Ovary (tissue), 7 donors: ENCODE measurements at regions not wholly inside any gene's neighbourhood (a gene's known extent, or its start where the extent isn't known, plus 50 kb on each side); places are given as distances from the start of the nearest gene placed in this dataset.

Source experiments
- DNase-seq, 5 donors: peaks; one replicate each; pipeline ENCODE4 v3.0.0-alpha.2; 2019 to 2020
- H3K27ac ChIP-seq, 2 donors: fragments of 200-600 bp; one replicate each; pipeline versions ENCODE4 v1.5.1 to v1.8.0; 2019 to 2022
- H3K27me3 ChIP-seq: fragments of 200-600 bp; one replicate; pipeline ENCODE4 v1.8.0; 2022
- H3K36me3 ChIP-seq: fragments of 200-600 bp; sonication (generic); one replicate; pipeline ENCODE4 v1.5.1; 2019
- H3K4me1 ChIP-seq: one replicate; pipeline ENCODE4 v1.8.1; 2013; ENCODE audit warnings: mild to moderate bottlenecking, moderate library complexity; ENCODE audit not compliant: insufficient read depth
- H3K4me3 ChIP-seq: fragments of 200-600 bp; sonication (generic); one replicate; pipeline ENCODE4 v1.5.1; 2017
- H3K9me3 ChIP-seq, 2 donors: fragments of 200-600 bp in 1 of 2; sonication (generic) in 1 of 2; one replicate each; pipeline versions ENCODE4 v1.5.1 to v1.8.1; 2013 to 2019; ENCODE audit warnings: mild to moderate bottlenecking in 1 of 2, moderate library complexity in 1 of 2
- EP300 ChIP-seq: sonication (generic); formaldehyde crosslinking; IDR thresholded peaks from one replicate; pipeline ENCODE4 v1.6.1; 2017; ENCODE audit warnings: antibody characterized with exemption
- POLR2A ChIP-seq: fragments of 450-650 bp; IDR thresholded peaks from one replicate; pipeline ENCODE4 v1.6.1; 2017; ENCODE audit warnings: antibody characterized with exemption, mild to moderate bottlenecking, moderate library complexity
- WGBS, 3 donors: extraction: QIAGEN DNeasy Blood & Tissue Kit in 1 of 3; methylation state at CpG; one replicate each; pipeline versions ENCODE4 v1.1.5 to v1.1.7; 2013 to 2017; 5-methylcytosine and 5-hydroxymethylcytosine counted together
- intact Hi-C, 4 donors: fragments of 100-400 bp; cut with DNase I; formaldehyde crosslinking; loops; one replicate each; pipeline versions ENCODE4 v1.11.0 to v1.15.1; 2022 to 2023
- TF ChIP-seq, protein P1 (sequence below), 3 donors: fragments of 450-650 bp in 2 of 3; fragments of 200-600 bp in 1 of 3; IDR thresholded peaks; one replicate each; pipeline versions ENCODE4 v1.5.1 to v1.8.0; 2016 to 2022; ENCODE audit warnings: antibody characterized with exemption in 3 of 3, mild to moderate bottlenecking in 1 of 3
- donor health status: DM: no; HTN: no; CAD: no; lungs with moderate emphysema.
- donor health status: DM: no; HTN: no; CAD: no.
- donor health status: Bipolar disorder and iron deficiency.
- donor health status: DM: no; HTN: no; CAD: no.
- donor health status: DM: yes; HTN: yes; CAD: no.

DNA sequence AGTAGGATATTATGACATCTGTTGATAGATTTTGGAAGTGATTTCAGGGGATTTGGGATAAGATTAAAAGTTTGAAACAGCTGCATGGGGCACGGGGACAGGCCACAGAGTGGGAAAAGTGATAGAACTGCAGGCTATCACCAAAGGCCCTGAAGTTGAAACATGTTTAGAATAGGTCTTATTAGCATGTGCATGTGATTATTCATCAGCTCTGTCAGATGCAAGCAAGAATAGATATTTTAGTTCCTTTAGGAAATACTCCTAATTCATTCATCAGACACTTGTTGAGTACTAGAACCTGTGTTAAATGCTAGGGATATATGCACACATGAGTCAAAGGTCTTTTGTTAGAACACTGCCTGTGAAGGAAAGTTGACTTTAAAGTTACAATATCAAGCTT, 261.2 kb upstream of the MAN1A1 start:
- intact Hi-C loops: loop anchor here in 1 of 4 donors (5.0 kb wide), 1 partner anchor 438 kb away; no protein-coding TSS in a partner anchor

DNA sequence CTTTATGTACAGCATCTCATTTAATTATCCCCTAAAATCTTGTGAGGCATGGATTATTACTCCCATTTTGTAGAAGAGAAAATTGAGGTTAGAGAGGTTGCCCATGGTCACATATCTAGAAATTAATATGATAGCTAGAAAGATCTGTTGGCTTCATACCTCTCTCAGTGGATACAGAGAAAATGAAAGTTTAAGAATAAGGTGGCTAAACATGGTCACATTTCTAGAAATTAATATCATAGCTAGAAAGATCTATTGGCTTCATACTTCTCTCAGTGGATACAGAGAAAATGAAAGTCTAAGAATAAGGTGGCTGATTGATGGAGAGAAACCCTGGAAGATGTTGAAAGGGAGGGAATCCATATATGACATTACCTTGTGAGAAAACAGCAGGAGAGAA, 260.7 kb upstream of the MAN1A1 start:
- TF ChIP-seq, protein P1, sequence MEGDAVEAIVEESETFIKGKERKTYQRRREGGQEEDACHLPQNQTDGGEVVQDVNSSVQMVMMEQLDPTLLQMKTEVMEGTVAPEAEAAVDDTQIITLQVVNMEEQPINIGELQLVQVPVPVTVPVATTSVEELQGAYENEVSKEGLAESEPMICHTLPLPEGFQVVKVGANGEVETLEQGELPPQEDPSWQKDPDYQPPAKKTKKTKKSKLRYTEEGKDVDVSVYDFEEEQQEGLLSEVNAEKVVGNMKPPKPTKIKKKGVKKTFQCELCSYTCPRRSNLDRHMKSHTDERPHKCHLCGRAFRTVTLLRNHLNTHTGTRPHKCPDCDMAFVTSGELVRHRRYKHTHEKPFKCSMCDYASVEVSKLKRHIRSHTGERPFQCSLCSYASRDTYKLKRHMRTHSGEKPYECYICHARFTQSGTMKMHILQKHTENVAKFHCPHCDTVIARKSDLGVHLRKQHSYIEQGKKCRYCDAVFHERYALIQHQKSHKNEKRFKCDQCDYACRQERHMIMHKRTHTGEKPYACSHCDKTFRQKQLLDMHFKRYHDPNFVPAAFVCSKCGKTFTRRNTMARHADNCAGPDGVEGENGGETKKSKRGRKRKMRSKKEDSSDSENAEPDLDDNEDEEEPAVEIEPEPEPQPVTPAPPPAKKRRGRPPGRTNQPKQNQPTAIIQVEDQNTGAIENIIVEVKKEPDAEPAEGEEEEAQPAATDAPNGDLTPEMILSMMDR (IDR thresholded peaks at IDR 0.05): no peak
- TF ChIP-seq POLR2A (no peak), EP300 (no peak)
- Histone ChIP-seq H3K9me3 (no peaks in the 10 kb centered on the region), H3K27ac (no peak overlapping the region), H3K36me3 (no peaks in the 10 kb centered on the region), H3K4me1 (peaks cover 8% of the 10 kb centered on the region), H3K4me3 (no peak overlapping the region), H3K27me3 (no peaks in the 10 kb centered on the region)
- no peak for DNase-seq
- intact Hi-C loops: loop anchor here in 1 of 4 donors (5.0 kb wide), 1 partner anchor 438 kb away; no protein-coding TSS in a partner anchor

More for the DNA sequence above, 261.2 kb upstream of the MAN1A1 start:
- Histone ChIP-seq H3K27me3 (no peaks in the 10 kb centered on the region), H3K9me3 (no peaks in the 10 kb centered on the region), H3K4me3 (no peak overlapping the region), H3K4me1 (peaks cover 8% of the 10 kb centered on the region), H3K36me3 (no peaks in the 10 kb centered on the region), H3K27ac (no peak overlapping the region)
- TF ChIP-seq, protein P1 (IDR thresholded peaks at IDR 0.05): no peak
- no peak for TF ChIP-seq POLR2A
- TF ChIP-seq EP300: no peak
- WGBS, 3 donors: 93 to 98% (median 98%) methylated on average over 1 of the region's 1 CpG
- no peak for DNase-seq

DNA sequence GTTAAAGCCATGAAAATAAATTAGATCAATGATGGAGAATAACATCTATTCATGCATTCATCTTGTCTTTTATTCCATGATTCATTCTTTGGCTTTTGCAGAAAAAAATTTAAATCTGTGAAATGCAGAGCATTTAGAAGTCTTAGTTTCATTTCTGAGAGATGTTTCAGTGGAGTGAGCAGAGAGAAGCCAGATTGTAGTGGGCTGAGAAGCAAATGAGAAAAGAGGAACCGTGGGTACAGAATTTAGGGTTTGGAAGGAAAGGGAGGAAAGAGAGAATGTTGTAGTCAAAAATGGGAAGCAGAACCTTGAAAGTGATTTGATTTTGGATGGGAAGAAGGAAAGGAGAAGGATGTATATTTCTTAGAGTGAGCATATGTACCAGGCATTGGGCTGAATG, 260.3 kb upstream of the MAN1A1 start:
- no peaks in the 10 kb centered on the region for H3K27me3 ChIP-seq
- H3K4me1 ChIP-seq: peaks cover 8% of the 10 kb centered on the region
- no peak overlapping the region for H3K4me3 ChIP-seq
- intact Hi-C loops: loop anchor here in 1 of 4 donors (5.0 kb wide), 1 partner anchor 438 kb away; no protein-coding TSS in a partner anchor
- 86 to 100% (median 96%) methylated on average over 1 of the region's 1 CpG for WGBS, 3 donors
- H3K9me3 ChIP-seq: no peaks in the 10 kb centered on the region
- TF ChIP-seq POLR2A (no peak), EP300 (no peak)
- TF ChIP-seq, protein P1 (IDR thresholded peaks at IDR 0.05): no peak
- no peak overlapping the region for H3K27ac ChIP-seq
- no peak for DNase-seq
- H3K36me3 ChIP-seq: no peaks in the 10 kb centered on the region

DNA sequence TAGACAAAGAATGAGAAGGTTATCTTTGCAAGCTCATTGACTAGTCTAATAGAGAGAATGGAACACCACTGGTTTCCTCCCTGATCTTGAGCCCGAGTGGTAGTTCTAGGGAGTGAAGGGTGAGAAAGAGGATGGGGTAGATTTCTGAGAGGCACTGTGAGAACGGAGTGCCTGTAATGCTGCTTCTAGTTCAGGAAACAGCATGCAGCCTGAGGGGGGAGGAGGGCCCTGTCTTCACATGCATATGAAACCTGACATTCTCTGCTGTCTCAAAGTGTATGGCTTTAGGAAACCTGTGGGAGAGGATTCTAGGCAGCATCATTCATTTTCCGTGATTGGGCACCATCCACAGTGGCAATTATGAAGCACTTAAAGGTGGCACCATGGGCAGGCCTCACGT, 259.4 kb upstream of the MAN1A1 start:
- TF ChIP-seq, protein P1 (IDR thresholded peaks at IDR 0.05): no peak
- TF ChIP-seq POLR2A (no peak), EP300 (no peak)
- intact Hi-C loops: no loop called here
- peaks cover 8% of the 10 kb centered on the region for H3K4me1 ChIP-seq
- no peaks in the 10 kb centered on the region for H3K27me3 ChIP-seq
- H3K36me3 ChIP-seq: no peaks in the 10 kb centered on the region
- no peak overlapping the region for H3K4me3 ChIP-seq
- WGBS, 3 donors: 82 to 92% (median 89%) methylated on average over 4 of the region's 4 CpGs
- no peaks in the 10 kb centered on the region for H3K9me3 ChIP-seq
- no peak overlapping the region for H3K27ac ChIP-seq
- DNase-seq: no peak
